ENCODE measurements at regions not wholly inside any gene's neighbourhood (a gene's known extent, or its start where the extent isn't known, plus 50 kb on each side); places are given as distances from the start of the nearest gene placed in this dataset.

DNA sequence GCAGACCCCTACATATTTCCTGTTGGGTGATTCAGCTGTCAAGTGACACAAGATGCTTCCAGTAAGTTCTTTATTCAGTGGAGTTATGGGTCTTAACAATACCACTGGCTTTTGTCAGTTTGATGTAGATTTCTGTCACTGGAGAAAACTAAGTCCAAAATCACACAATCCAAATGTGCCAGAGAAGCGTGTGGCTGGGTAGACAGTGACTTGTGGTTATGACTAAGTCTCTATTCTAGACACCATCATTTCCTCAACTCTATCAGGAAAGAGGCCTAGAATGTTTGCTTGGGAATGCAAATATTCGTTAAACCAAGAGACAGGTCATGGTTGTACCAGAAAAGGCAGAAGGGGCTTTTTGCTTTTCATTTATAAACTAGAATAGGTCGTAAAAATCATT lies 54.4 kb upstream of the HS3ST1 start:
- Histone ChIP-seq H3K4me1 (peaks cover 0 to 6% (median 0%) of the 10 kb centered on the region in 4 donors), H3K4me3 (no peak overlapping the region), H3K36me3 (no peaks in the 10 kb centered on the region), H3K27ac (no peak overlapping the region), H3K27me3 (no peaks in the 10 kb centered on the region), H3K9me3 (no peaks in the 10 kb centered on the region)
- in situ Hi-C loops (cut with MboI; ENCODE audit: low pct_ligation_motif_present in 1 of 4, low pct_unique_long_range_greater_than_20kb in 1 of 4, low sequenced_read_pairs in 3 of 4) (no loop called here), intact Hi-C loops (cut with DNase I; ENCODE audit: low total_unique reads) (no loop called here)
- DNase-seq = no peak
- WGBS, 2 donors (ENCODE audit: low coverage in 1 of 2) = 39 to 61% methylated on average over 3 of the region's 3 CpGs
- no peak for TF ChIP-seq POLR2AphosphoS5 (IDR thresholded peaks at IDR 0.05)
- no peak for TF ChIP-seq EP300 (IDR thresholded peaks at IDR 0.05; ENCODE audit: low read depth)
- no peak for TF ChIP-seq POLR2A (IDR thresholded peaks at IDR 0.05)
- TF ChIP-seq, protein P1, sequence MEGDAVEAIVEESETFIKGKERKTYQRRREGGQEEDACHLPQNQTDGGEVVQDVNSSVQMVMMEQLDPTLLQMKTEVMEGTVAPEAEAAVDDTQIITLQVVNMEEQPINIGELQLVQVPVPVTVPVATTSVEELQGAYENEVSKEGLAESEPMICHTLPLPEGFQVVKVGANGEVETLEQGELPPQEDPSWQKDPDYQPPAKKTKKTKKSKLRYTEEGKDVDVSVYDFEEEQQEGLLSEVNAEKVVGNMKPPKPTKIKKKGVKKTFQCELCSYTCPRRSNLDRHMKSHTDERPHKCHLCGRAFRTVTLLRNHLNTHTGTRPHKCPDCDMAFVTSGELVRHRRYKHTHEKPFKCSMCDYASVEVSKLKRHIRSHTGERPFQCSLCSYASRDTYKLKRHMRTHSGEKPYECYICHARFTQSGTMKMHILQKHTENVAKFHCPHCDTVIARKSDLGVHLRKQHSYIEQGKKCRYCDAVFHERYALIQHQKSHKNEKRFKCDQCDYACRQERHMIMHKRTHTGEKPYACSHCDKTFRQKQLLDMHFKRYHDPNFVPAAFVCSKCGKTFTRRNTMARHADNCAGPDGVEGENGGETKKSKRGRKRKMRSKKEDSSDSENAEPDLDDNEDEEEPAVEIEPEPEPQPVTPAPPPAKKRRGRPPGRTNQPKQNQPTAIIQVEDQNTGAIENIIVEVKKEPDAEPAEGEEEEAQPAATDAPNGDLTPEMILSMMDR (IDR thresholded peaks at IDR 0.05) = no peak

DNA sequence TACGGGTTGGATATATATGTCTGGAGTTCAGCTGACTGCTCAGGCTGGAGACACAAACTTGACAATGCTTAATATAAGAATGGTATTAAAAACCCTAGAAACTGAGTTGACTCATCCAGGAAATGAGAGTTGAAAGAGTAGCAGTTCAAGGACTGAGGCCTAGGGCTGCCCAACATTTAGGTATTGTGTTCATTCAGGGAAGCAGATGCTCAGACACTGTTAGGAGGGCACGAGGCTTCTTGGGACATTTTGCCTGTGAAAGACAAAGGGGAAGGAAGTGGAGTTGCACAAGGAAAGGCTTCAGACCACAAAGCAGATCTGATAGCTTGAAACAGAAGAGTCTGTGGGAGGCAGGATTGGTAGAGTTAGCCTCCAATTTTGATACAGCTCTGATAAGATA lies 52.0 kb upstream of the HS3ST1 start:
- Histone ChIP-seq H3K36me3 (no peaks in the 10 kb centered on the region), H3K4me3 (no peak overlapping the region), H3K4me1 (no peaks in the 10 kb centered on the region), H3K9me3 (no peaks in the 10 kb centered on the region), H3K27ac (peak overlapping the region in 1 of 4 donors; percentile 4), H3K27me3 (no peaks in the 10 kb centered on the region)
- no peak for DNase-seq
- intact Hi-C loops (cut with DNase I; ENCODE audit: low total_unique reads) (no loop called here), in situ Hi-C loops (cut with MboI; ENCODE audit: low pct_ligation_motif_present in 1 of 4, low pct_unique_long_range_greater_than_20kb in 1 of 4, low sequenced_read_pairs in 3 of 4) (no loop called here)
- 62 to 79% methylated on average over 2 of the region's 2 CpGs for WGBS, 2 donors (ENCODE audit: low coverage in 1 of 2)
- TF ChIP-seq, protein P1 (IDR thresholded peaks at IDR 0.05) = no peak
- TF ChIP-seq POLR2A (IDR thresholded peaks at IDR 0.05) (no peak), EP300 (IDR thresholded peaks at IDR 0.05; ENCODE audit: low read depth) (no peak), POLR2AphosphoS5 (IDR thresholded peaks at IDR 0.05) (no peak)

Small RNAs in the stretch of these regions (small RNA-seq; reads per million reads assigned to genes)
- gene RF00026 (0 reads per million in 4 donors), gene RNU6-578P (0 reads per million in 4 donors)

All from transverse colon (tissue), 4 donors.